ENCODE measurements at regions not wholly inside any gene's neighbourhood (a gene's known extent, or its start where the extent isn't known, plus 50 kb on each side); places are given as distances from the start of the nearest gene placed in this dataset.
A peak's percentile ranks its signal among the peaks of the same experiment; 100 is the strongest.

GRCh38 chr20:21575981-21576740 is 62.3 kb upstream of the NKX2-2 start:
- DNase-seq, result no peak

GRCh38 chr20:21575167-21575566 is 61.3 kb upstream of the NKX2-2 start:
- no peak for DNase-seq

DNA sequence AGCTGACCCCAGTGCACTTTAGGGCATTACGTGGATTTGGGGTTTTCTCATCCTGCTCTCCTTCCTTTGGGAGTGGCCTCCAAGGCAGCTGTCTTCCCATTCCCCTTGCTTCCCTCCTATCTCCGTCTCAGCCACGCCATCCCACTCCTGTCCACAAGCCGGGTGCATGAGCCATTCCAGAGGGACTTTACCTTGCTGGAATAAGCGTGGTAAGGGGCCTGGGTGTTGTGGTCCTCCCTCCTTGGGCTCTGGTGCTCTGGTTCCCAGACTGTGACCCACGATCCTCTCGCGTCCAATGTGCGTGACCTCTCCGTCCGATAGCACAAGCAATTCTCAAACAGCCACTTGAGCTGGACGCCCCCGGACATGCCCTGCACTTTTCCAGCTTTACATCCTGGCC is 60.6 kb upstream of the NKX2-2 start:
- DNase-seq, result no peak

DNA sequence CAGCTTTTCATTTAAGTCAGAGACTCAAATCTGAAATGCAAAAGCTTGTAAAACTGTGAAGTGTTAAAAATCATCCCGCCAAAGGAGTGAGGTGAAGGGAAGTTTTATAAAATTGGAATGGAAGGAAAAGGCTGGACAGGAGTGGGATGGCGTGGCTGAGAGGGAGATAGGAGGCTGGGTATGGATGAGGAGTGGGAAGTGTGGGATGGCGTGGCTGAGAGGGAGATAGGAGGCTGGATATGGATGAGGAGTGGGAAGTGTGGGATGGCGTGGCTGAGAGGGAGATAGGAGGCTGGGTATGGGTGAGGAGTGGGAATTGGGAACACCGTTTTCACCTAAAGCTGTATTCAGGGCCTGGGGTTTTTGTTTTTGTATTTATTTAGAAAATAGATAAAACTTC is 59.4 kb upstream of the NKX2-2 start:
- no peak for DNase-seq

GRCh38 chr20:21571841-21572690 is 58.2 kb upstream of the NKX2-2 start:
- DNase-seq, result peak; percentile 8

DNA sequence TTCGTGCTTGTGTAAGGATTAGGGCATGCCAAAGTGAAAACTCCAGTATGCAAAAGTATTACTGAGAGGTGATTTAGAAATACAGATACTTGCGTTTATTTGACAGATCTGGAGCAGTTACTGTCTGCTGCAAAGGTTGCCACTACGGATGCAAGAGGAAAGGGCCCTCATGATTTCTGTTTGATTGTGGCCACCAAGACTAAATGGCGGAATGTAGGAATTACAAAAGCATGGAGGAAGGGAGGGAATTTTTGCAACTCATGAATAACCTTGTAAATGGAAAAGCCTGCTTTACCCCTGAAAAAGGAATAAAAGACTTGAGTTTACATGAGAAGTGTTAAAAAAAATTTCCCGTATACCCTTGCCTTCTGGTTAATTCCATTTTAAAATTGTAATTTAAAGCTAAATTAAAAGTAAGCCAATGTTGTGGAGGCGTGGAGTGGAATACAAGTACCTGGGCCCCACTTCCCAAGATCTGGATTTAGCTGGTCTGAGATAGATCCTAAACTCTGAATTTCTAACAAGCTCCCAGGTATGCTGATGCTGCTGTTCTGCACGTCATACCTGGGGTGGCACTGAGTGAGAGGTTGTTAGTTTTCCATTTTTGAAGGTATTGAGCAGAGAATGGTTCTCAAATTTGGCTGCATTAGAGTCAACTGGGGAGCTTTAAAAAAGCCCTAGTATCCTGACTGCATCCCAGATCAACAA is 56.6 kb upstream of the NKX2-2 start:
- no peak for DNase-seq

- DNase-seq, result no peak
These were observed 55.7 kb upstream of the NKX2-2 start for GRCh38 chr20:21569586-21569985.

DNA sequence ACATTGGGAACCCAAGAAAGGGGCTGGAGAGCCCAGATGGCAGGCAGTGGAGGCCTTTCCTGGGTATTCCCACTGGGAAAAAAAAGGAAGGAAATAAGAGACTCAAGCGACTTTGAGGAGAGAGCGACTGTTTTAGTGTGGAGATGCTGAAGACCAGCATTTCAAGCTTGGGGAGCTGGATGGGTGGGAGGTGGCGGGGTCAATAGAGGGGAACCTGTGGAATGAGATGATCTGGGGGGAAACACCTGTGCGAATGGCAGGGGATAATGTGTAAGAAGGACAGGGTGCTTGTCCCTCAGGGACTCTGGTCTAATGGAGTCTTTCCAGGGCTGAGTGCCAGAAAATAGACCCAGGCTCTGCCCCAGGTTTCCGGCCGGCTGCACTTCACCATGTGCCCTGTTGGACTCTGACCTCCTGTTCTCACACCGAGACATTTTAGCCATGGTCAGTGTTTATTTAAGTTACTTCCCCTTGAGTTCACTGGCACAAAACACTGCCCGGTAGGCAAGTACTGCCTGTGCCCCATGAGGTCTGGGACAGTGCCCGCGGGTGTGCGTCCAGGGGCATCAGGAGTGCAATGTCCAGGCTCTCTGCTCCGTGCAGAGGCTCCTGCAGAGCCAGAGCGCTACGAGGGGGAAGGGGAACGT is 50.4 kb upstream of the NKX2-2 start:
- DNase-seq, result peak; percentile 6
